CD4-positive, alpha-beta T cell (primary cell): ENCODE measurements at regions not wholly inside any gene's neighbourhood (a gene's known extent, or its start where the extent isn't known, plus 50 kb on each side); places are given as distances from the start of the nearest gene placed in this dataset.

Experiments used
- ATAC-seq: fragments of 200-7000 bp; cut with Tn5 transposase; one replicate; pipeline ENCODE4 v1.10.0; 2022; ENCODE audit warnings: mild to moderate bottlenecking; ENCODE audit not compliant: poor library complexity
- CTCF ChIA-PET: fragments of 350-600 bp; sonication (Branson Sonifier 250); formaldehyde crosslinking; loops from one replicate; lab custom pipeline; 2021; ENCODE audit warnings: antibody characterized with exemption, inconsistent platforms; lab: Charles Lee
- POLR2A ChIA-PET: fragments of 350-600 bp; sonication (Branson Sonifier 250); formaldehyde crosslinking; loops from one replicate; lab custom pipeline; 2021; ENCODE audit warnings: antibody characterized with exemption, inconsistent platforms; lab: Charles Lee
- DNase-seq, 14 experiments: peaks; one replicate each; pipeline ENCODE4 v3.0.0-alpha.2; 2013 to 2020; ENCODE audit warnings: mixed read lengths in 2 of 14
- H3K27ac ChIP-seq, 2 donors: one replicate each; pipeline versions ENCODE4 v1.5.1 to v1.7.0; 2013; ENCODE audit warnings: low read length in 2 of 2, low read depth in 1 of 2, mild to moderate bottlenecking in 1 of 2
- H3K27me3 ChIP-seq, 2 experiments: 1 replicate in 1 of 2; 2 replicates in 1 of 2; pipeline versions ENCODE4 v1.6.1 to v1.7.0; 2013; ENCODE audit warnings: low read length in 2 of 2, control low read depth in 1 of 2, mild to moderate bottlenecking in 1 of 2, moderate library complexity in 1 of 2; ENCODE audit not compliant: insufficient read depth in 2 of 2, control insufficient read depth in 1 of 2
- H3K36me3 ChIP-seq: one replicate; pipeline ENCODE4 v1.6.1; 2013; ENCODE audit warnings: low read length, control low read depth; ENCODE audit not compliant: insufficient read depth
- H3K4me1 ChIP-seq: one replicate; pipeline ENCODE4 v1.6.1; 2013; ENCODE audit warnings: low read length, control low read depth; ENCODE audit not compliant: insufficient read depth
- H3K4me3 ChIP-seq: one replicate; pipeline ENCODE4 v1.5.1; 2013; ENCODE audit warnings: mild to moderate bottlenecking, low read length, moderate library complexity
- H3K9me3 ChIP-seq, 2 experiments: 1 replicate in 1 of 2; 2 replicates in 1 of 2; pipeline versions ENCODE4 v1.6.1 to v1.7.0; 2013; ENCODE audit warnings: low read length in 2 of 2, mild to moderate bottlenecking in 2 of 2, control low read depth in 1 of 2, moderate library complexity in 1 of 2; ENCODE audit not compliant: control insufficient read depth in 1 of 2, insufficient read depth in 1 of 2
- H3K27ac Mint-ChIP-seq: one replicate; pipeline ENCODE4 v1.8.0; 2020; ENCODE audit warnings: mixed read lengths
- H3K27me3 Mint-ChIP-seq: one replicate; pipeline ENCODE4 v1.8.0; 2021; ENCODE audit warnings: mixed read lengths
- H3K36me3 Mint-ChIP-seq: one replicate; pipeline ENCODE4 v1.8.0; 2021; ENCODE audit warnings: low read depth, mixed read lengths
- H3K4me1 Mint-ChIP-seq: one replicate; pipeline ENCODE4 v1.8.0; 2021; ENCODE audit warnings: low read depth, mixed read lengths
- H3K4me3 Mint-ChIP-seq: one replicate; pipeline ENCODE4 v1.8.0; 2020; ENCODE audit warnings: mild to moderate bottlenecking, mixed read lengths
- H3K9me3 Mint-ChIP-seq: one replicate; pipeline ENCODE4 v1.8.0; 2020; ENCODE audit warnings: mixed read lengths
- intact Hi-C, 2 experiments: fragments of 100-400 bp; cut with DNase I in 1 of 2; cut with micrococcal nuclease in 1 of 2; formaldehyde crosslinking; loops; one replicate each; pipeline versions ENCODE4 v1.15.1 to v1.9.0; 2023 to 2025; cut with DNase I, micrococcal nuclease
- TF ChIP-seq, protein P1 (sequence below): fragments of 200-600 bp; IDR thresholded peaks from one replicate; pipeline ENCODE4 v1.8.0; 2022; ENCODE audit warnings: antibody characterized with exemption, mild to moderate bottlenecking

DNA sequence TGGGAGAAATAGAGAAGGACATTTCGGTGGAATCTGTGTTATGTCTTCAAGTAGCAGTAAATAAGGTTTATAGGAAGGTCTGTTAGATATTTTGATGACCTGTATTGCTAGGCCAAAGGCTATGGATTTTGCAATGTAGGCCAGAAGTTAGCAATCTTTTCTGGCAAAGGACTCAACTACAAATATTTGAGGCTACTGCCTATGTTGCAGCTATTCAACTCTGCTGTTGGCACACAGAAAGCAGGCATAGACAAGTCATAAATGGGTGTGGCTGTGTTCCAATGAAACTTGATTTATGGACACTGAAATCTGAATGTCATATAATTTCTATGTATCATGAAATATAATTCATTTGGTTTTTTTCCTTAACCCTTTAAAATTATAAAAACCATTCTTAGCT, 438.7 kb upstream of the C2CD4B start:
- Mint-ChIP-seq H3K27ac (no peak overlapping the region), H3K36me3 (no peaks in the 10 kb centered on the region), H3K4me1 (no peaks in the 10 kb centered on the region), H3K9me3 (no peaks in the 10 kb centered on the region), H3K27me3 (peaks cover 30% of the 10 kb centered on the region), H3K4me3 (no peak overlapping the region)
- no peaks in the 10 kb centered on the region for H3K9me3 ChIP-seq
- TF ChIP-seq, protein P1, sequence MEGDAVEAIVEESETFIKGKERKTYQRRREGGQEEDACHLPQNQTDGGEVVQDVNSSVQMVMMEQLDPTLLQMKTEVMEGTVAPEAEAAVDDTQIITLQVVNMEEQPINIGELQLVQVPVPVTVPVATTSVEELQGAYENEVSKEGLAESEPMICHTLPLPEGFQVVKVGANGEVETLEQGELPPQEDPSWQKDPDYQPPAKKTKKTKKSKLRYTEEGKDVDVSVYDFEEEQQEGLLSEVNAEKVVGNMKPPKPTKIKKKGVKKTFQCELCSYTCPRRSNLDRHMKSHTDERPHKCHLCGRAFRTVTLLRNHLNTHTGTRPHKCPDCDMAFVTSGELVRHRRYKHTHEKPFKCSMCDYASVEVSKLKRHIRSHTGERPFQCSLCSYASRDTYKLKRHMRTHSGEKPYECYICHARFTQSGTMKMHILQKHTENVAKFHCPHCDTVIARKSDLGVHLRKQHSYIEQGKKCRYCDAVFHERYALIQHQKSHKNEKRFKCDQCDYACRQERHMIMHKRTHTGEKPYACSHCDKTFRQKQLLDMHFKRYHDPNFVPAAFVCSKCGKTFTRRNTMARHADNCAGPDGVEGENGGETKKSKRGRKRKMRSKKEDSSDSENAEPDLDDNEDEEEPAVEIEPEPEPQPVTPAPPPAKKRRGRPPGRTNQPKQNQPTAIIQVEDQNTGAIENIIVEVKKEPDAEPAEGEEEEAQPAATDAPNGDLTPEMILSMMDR, result no peak
- H3K27me3 ChIP-seq, result peaks cover 0 to 3% of the 10 kb centered on the region in 2 experiments
- intact Hi-C loops, result no loop called here
- ATAC-seq (no peak), DNase-seq (no peak)
- no peaks in the 10 kb centered on the region for H3K4me1 ChIP-seq
- H3K4me3 ChIP-seq, result no peak overlapping the region
- no peak overlapping the region for H3K27ac ChIP-seq
- no peaks in the 10 kb centered on the region for H3K36me3 ChIP-seq
- ChIA-PET CTCF (no interaction called here), POLR2A (no interaction called here)

DNA sequence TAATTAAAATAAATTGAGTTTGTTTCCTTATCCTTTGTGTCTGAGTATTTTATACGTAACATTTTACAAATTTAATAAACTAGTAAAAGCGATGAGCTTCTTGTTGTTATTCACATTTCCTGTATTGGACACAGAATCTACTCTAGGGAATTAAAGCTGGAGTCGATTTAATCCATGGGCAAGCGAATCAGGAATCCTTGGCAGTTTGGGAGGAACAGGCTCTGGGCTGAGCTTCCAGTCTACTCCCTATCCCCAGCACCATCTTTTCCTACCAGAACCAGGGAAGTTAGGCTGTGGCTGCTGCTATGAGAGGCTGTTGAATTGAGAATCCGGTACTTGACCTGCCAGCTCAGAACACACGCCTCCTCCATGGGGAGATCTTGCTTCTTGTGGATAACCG, 437.3 kb upstream of the TPM1 start:
- peaks cover 31% of the 10 kb centered on the region for H3K27me3 Mint-ChIP-seq
- H3K36me3 Mint-ChIP-seq, result no peaks in the 10 kb centered on the region
- no peaks in the 10 kb centered on the region for H3K4me1 ChIP-seq
- H3K9me3 Mint-ChIP-seq, result no peaks in the 10 kb centered on the region
- intact Hi-C loops, result no loop called here
- H3K27me3 ChIP-seq, result peaks cover 0 to 2% of the 10 kb centered on the region in 2 experiments
- TF ChIP-seq, protein P1, result no peak
- no peak overlapping the region for H3K4me3 ChIP-seq
- H3K27ac ChIP-seq, result no peak overlapping the region
- DNase-seq (no peak), ATAC-seq (no peak)
- no peak overlapping the region for H3K27ac Mint-ChIP-seq
- H3K4me3 Mint-ChIP-seq, result no peak overlapping the region
- POLR2A ChIA-PET, result no interaction called here
- H3K36me3 ChIP-seq, result no peaks in the 10 kb centered on the region
- H3K4me1 Mint-ChIP-seq, result no peaks in the 10 kb centered on the region
- CTCF ChIA-PET, result no interaction called here
- H3K9me3 ChIP-seq, result no peaks in the 10 kb centered on the region

DNA sequence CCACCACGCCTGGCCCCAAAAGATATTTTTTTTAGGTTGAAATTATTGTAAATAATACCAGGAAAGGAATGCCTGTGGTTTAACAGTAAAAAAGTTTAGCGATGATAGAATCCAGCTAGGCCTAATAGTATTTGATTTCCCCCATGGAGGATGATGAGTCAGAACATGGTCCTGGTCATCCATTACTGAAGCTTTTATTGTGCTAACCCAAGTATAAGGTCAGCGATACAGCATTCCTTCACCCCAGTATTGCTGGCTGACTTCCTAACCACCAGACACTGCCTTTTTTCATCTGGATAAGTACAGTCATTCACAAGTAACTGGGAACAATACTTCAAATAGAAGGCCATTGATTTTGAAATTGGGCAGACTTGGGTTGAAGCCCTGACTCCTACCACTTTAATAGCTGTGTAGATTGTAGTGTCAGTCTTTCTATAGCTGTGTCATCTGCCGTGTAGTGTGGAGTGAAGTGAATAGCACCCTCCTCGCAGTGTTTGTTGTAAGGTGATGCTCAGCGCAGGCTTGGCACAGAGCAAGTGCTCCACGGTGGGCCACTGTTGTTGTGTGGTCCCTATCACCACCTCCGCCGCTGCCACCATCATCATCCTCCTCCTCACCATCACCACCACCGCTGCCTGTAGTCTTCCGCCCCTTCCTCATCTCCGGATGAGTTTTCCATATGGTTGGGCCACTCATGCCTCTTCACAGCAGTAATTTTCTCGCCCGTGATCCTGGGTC, 436.0 kb upstream of the TPM1 start:
- Histone ChIP-seq H3K4me1 (no peaks in the 10 kb centered on the region), H3K36me3 (no peaks in the 10 kb centered on the region), H3K9me3 (no peaks in the 10 kb centered on the region), H3K4me3 (no peak overlapping the region), H3K27ac (no peak overlapping the region), H3K27me3 (peaks cover 2 to 4% of the 10 kb centered on the region in 2 experiments)
- intact Hi-C loops, result no loop called here
- H3K36me3 Mint-ChIP-seq, result no peaks in the 10 kb centered on the region
- DNase-seq, result no peak
- H3K4me3 Mint-ChIP-seq, result no peak overlapping the region
- peaks cover 23% of the 10 kb centered on the region for H3K27me3 Mint-ChIP-seq
- TF ChIP-seq, protein P1, result no peak
- H3K9me3 Mint-ChIP-seq, result no peaks in the 10 kb centered on the region
- H3K4me1 Mint-ChIP-seq, result no peaks in the 10 kb centered on the region
- no peak for ATAC-seq
- H3K27ac Mint-ChIP-seq, result no peak overlapping the region
- POLR2A ChIA-PET, result no interaction called here
- CTCF ChIA-PET, result no interaction called here
